ENCODE measurements at regions not wholly inside any gene's neighbourhood (a gene's known extent, or its start where the extent isn't known, plus 50 kb on each side); places are given as distances from the start of the nearest gene placed in this dataset.

DNA sequence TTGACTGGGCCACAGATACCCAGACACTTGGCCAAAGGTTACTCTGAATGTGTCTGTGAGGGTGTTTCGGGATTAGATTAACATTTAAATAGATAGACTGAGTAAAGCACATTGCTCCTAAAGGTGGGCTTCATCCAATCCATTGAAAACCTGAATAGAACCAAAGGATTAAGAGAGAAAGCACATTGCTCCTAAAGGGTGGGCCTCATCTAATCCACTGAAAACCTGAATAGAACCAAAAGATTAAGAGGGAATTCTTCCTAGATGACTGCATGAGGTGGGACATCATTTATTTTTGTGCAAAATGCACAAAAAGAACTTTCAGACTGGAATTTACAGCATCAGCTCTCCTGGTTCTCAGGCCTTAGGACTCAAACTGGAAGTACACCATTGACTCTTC lies 351.2 kb upstream of the PCDH10 start:
- no peak for TF ChIP-seq CTCF (IDR thresholded peaks at IDR 0.05)
- no peak for TF ChIP-seq POLR2A (IDR thresholded peaks at IDR 0.05)

All from lower leg skin (tissue), 3 donors.